ENCODE measurements at regions not wholly inside any gene's neighbourhood (a gene's known extent, or its start where the extent isn't known, plus 50 kb on each side); places are given as distances from the start of the nearest gene placed in this dataset.

DNA sequence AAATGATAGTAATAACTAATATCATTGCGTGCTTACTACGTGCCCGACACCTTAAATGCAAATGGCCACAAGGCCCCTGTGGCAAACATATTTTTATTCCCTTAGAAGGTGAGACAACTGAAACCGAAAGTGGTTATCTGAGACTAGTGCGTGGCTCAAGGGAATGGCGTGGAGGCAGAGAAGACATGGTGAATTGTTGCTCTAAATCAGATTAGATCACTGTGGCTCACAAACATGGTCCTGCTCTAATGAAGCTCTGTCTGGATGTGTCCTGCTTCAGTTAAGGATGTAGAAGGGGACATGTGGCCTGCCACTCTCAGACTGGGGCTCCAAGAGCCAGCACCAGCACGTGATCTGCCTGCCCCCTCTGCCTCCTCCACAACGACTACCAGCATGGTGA, 124.2 kb upstream of the GMDS start (continued):
- TF ChIP-seq, protein P1, sequence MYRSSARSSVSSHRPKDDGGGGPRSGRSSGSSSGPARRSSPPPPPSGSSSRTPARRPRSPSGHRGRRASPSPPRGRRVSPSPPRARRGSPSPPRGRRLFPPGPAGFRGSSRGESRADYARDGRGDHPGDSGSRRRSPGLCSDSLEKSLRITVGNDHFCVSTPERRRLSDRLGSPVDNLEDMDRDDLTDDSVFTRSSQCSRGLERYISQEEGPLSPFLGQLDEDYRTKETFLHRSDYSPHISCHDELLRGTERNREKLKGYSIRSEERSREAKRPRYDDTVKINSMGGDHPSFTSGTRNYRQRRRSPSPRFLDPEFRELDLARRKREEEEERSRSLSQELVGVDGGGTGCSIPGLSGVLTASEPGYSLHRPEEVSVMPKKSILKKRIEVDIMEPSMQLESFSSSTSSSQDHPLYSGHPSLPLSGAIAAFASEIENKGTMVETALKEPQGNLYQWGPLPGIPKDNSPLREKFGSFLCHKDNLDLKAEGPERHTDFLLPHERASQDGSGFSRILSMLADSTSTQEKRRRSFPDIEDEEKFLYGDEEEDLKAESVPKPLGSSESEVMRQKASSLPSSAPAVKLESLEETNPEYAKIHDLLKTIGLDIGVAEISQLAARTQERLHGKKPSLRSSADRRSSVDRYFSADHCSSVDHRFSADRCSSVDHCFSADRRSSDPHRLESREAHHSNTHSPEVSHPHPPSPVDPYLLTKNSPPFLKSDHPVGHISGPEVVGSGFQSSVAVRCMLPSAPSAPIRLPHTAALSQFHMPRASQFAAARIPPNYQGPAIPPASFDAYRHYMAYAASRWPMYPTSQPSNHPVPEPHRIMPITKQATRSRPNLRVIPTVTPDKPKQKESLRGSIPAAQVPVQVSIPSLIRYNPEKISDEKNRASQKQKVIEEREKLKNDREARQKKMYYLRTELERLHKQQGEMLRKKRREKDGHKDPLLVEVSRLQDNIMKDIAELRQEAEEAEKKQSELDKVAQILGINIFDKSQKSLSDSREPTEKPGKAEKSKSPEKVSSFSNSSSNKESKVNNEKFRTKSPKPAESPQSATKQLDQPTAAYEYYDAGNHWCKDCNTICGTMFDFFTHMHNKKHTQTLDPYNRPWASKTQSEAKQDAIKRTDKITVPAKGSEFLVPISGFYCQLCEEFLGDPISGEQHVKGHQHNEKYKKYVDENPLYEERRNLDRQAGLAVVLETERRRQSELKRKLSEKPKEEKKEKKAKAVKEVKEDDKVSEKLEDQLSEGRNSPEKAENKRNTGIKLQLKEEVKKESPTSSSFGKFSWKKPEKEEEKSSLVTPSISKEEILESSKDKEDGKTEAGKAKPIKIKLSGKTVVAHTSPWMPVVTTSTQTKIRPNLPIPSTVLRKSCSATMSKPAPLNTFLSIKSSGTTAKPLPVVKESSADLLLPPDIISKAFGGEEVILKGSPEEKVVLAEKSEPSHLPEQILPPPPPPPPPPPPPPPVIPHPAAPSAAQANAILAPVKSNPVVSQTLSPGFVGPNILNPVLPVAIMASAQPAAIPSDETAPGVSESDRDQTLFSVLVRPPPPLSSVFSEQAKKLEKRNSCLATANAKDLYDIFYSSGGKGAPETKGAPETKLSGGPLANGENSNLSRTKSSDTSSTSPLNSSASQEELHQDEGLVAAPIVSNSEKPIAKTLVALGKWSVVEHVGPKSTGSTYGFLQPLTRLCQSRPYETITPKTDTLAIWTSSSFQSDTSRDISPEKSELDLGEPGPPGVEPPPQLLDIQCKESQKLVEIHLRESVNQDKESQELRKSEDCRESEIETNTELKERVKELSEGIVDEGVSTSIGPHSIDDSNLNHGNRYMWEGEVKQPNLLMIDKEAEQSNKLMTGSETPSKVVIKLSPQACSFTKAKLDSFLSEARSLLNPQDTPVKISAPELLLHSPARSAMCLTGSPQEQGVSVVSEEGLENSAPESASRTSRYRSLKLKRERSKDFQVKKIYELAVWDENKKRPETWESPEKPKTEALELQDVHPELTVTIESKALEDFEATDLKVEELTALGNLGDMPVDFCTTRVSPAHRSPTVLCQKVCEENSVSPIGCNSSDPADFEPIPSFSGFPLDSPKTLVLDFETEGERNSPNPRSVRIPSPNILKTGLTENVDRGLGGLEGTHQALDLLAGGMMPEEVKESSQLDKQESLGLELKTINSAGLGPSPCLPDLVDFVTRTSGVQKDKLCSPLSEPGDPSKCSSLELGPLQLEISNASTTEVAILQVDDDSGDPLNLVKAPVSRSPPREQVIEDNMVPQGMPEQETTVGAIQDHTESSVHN (CRISPR knock-in tag; IDR thresholded peaks at IDR 0.05) = no peak
- TF ChIP-seq, protein P2, sequence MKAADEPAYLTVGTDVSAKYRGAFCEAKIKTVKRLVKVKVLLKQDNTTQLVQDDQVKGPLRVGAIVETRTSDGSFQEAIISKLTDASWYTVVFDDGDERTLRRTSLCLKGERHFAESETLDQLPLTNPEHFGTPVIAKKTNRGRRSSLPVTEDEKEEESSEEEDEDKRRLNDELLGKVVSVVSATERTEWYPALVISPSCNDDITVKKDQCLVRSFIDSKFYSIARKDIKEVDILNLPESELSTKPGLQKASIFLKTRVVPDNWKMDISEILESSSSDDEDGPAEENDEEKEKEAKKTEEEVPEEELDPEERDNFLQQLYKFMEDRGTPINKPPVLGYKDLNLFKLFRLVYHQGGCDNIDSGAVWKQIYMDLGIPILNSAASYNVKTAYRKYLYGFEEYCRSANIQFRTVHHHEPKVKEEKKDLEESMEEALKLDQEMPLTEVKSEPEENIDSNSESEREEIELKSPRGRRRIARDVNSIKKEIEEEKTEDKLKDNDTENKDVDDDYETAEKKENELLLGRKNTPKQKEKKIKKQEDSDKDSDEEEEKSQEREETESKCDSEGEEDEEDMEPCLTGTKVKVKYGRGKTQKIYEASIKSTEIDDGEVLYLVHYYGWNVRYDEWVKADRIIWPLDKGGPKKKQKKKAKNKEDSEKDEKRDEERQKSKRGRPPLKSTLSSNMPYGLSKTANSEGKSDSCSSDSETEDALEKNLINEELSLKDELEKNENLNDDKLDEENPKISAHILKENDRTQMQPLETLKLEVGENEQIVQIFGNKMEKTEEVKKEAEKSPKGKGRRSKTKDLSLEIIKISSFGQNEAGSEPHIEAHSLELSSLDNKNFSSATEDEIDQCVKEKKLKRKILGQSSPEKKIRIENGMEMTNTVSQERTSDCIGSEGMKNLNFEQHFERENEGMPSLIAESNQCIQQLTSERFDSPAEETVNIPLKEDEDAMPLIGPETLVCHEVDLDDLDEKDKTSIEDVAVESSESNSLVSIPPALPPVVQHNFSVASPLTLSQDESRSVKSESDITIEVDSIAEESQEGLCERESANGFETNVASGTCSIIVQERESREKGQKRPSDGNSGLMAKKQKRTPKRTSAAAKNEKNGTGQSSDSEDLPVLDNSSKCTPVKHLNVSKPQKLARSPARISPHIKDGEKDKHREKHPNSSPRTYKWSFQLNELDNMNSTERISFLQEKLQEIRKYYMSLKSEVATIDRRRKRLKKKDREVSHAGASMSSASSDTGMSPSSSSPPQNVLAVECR (CRISPR knock-in tag; IDR thresholded peaks at IDR 0.05; ENCODE audit: borderline replicate concordance) = no peak
- TF ChIP-seq JUN (CRISPR knock-in tag; IDR thresholded peaks at IDR 0.05) (no peak), ZNF136 (CRISPR knock-in tag; IDR thresholded peaks at IDR 0.05; ENCODE audit: low read depth) (no peak), POLR2AphosphoS5 (IDR thresholded peaks at IDR 0.05; ENCODE audit: low read depth, low read length) (no peak), ATAD3A (CRISPR knock-in tag; IDR thresholded peaks at IDR 0.05) (no peak), CBX2 (IDR thresholded peaks at IDR 0.05; ENCODE audit: low read depth, low read length) (no peak), CBX2 (CRISPR knock-in tag; IDR thresholded peaks at IDR 0.05; ENCODE audit: low read depth) (no peak), GFI1 (CRISPR knock-in tag; IDR thresholded peaks at IDR 0.05; ENCODE audit: borderline replicate concordance) (no peak), FLYWCH1 (CRISPR knock-in tag; IDR thresholded peaks at IDR 0.05) (no peak), MXI1 (IDR thresholded peaks at IDR 0.05; ENCODE audit: borderline replicate concordance, low read depth, low read length) (no peak)
- TF ChIP-seq, protein P3, sequence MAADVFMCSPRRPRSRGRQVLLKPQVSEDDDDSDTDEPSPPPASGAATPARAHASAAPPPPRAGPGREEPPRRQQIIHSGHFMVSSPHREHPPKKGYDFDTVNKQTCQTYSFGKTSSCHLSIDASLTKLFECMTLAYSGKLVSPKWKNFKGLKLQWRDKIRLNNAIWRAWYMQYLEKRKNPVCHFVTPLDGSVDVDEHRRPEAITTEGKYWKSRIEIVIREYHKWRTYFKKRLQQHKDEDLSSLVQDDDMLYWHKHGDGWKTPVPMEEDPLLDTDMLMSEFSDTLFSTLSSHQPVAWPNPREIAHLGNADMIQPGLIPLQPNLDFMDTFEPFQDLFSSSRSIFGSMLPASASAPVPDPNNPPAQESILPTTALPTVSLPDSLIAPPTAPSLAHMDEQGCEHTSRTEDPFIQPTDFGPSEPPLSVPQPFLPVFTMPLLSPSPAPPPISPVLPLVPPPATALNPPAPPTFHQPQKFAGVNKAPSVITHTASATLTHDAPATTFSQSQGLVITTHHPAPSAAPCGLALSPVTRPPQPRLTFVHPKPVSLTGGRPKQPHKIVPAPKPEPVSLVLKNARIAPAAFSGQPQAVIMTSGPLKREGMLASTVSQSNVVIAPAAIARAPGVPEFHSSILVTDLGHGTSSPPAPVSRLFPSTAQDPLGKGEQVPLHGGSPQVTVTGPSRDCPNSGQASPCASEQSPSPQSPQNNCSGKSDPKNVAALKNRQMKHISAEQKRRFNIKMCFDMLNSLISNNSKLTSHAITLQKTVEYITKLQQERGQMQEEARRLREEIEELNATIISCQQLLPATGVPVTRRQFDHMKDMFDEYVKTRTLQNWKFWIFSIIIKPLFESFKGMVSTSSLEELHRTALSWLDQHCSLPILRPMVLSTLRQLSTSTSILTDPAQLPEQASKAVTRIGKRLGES (CRISPR knock-in tag; IDR thresholded peaks at IDR 0.05; ENCODE audit: borderline replicate concordance) = no peak
